GM04504 (cell line): ENCODE measurements at regions not wholly inside any gene's neighbourhood (a gene's known extent, or its start where the extent isn't known, plus 50 kb on each side); places are given as distances from the start of the nearest gene placed in this dataset.
"Not testable (repeated sequence)": the region's sequence is repeated elsewhere in the genome, so short reads cannot be mapped to it uniquely, and the experiment has no call there.

ENCODE experiments used
- DNase-seq: peaks from one replicate; pipeline ENCODE4 v3.0.0-alpha.2; 2012; ENCODE audit warnings: low read depth

DNA sequence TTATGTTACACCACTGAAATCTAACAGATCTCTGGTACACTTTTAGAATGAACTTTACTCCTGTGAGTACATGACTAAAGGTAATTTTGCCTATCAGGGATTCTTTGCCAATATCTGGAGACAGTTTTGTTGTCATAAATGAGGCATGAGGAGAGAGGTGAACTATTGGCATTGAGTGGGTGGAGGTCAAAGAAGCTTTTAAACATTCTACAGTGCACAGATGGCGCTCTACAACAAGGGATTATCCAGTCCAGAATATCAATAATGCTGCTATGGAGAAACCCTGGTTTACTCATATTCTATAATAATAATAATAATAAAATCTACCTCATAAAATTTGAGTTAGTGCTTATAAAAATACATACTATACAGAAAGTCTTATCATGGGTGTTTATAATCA lies 702.3 kb downstream of the SI start:
- DNase-seq, result no peak

GRCh38 chr3:164375538-164375937 lies 702.8 kb downstream of the SI start:
- DNase-seq, result no peak

GRCh38 chr3:164371681-164372080 lies 706.6 kb downstream of the SI start:
- DNase-seq, result no peak

- DNase-seq, result no peak
These were observed 707.3 kb downstream of the SI start for GRCh38 chr3:164370970-164371369.

GRCh38 chr3:164365242-164365641 lies 713.1 kb downstream of the SI start:
- no peak for DNase-seq

DNA sequence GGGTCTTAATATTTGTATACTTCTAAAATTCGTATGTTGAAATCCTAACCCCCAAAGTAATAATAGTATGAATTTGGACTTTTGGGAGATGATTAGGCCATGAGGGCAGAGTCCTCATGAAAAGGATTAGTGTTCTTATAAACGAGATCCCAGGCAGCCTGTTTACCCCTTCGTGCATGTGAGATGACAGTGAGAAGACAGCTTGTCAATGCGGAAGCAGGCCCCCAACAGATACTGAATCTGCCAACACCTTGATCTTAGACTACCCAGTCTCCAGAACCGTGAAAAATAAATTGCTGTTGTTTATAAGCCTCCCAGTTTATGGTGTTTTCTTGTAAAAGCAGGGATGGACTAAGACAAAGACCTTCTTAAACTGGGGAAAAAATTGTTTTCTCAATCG lies 714.2 kb downstream of the SI start:
- DNase-seq, result no peak

GRCh38 chr3:164360738-164361406 lies 717.4 kb downstream of the SI start:
- no peak for DNase-seq

DNA sequence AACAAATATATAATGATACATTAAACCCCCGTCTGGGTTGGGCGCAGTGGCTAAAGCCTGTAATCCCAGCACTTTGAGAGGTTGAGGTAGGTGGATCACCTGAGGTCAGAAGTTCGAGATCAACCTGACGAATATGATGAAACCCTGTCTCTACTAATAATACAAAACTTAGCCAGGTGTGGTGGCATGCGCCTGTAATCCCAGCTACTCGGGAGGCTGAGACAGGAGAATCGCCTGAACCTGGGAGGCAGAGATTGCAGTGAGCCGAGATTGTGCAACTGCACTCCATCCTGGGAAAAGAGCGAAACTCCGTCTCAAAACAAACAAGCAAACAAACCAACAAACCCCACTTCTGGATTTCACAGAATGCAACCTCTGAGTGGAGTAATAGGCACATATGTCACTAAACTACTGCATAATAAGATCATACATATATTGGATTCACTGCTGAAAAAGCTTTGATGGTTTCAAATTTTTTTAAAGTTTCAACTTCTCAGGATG lies 718.2 kb downstream of the SI start:
- DNase-seq, result no peak

GRCh38 chr3:164352991-164353390 lies 725.3 kb downstream of the SI start:
- DNase-seq, result no peak

- peak; percentile 5 for DNase-seq
These were observed 727.2 kb downstream of the SI start for GRCh38 chr3:164351131-164351530.

GRCh38 chr3:164342206-164342605 lies 736.1 kb downstream of the SI start:
- not testable (repeated sequence) for DNase-seq

DNA sequence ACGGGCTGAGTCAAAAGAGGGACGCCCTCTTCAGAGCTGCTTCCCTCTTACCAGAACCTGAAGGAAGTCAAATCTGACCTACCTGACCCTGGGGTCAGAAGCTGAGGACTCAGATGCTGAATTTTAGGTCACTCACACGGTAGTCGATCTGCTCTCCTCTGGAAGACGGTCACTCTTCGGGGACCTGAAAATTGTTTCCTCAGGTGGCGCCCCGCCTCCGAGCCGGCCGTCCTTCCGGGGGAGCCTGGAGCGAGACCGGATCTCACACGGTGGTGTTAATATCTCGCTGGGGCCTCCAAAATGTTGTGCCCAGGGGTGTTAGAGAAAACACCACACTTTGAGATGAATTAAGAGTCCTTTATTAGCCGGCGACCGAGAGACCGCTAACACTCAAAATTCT lies 737.2 kb downstream of the SI start:
- no peak for DNase-seq

DNA sequence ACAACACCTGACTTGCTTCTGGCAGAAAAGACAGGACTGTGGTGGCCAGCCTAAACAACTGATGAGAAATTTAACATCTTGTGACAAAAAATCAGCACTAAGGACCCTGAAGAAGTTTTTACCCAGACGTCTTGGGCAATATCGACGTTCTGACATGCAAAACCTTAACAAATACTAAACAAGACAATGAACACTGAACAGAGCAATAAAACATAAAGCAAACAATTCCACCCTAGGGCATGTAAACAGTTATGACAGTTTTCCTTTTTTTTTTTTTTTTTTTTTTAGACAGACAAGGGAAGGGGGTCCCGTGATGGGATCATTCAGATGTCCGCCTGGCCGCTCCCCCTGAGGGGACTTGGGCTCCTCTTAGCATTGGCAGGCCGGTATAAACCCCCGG lies 738.0 kb downstream of the SI start:
- no peak for DNase-seq

GRCh38 chr3:164332831-164333802 lies 745.2 kb downstream of the SI start:
- no peak for DNase-seq

- no peak for DNase-seq
These were observed 751.6 kb downstream of the SI start for GRCh38 chr3:164326714-164327113.

DNA sequence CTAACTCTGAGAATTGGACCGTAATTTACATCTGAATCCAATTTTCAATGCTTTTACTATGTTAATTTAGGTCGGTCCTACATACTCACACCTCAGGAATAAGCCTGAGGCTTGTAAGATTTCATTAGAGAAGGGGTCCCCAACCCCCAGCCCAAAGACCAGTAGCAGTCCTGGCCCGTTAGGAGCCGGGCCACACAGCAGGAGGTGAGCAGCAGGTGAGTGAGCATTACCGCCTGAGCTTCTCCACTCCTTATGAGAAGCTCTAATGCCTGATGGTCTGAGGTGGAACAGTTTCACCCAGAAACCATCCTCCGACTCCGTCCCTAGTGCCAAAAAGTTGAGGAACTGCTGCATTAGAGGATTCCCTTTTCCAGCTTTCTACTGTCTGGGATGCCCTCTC lies 757.3 kb downstream of the SI start:
- DNase-seq, result no peak

- no peak for DNase-seq
These were observed 772.3 kb downstream of the SI start for GRCh38 chr3:164306042-164306441.

DNA sequence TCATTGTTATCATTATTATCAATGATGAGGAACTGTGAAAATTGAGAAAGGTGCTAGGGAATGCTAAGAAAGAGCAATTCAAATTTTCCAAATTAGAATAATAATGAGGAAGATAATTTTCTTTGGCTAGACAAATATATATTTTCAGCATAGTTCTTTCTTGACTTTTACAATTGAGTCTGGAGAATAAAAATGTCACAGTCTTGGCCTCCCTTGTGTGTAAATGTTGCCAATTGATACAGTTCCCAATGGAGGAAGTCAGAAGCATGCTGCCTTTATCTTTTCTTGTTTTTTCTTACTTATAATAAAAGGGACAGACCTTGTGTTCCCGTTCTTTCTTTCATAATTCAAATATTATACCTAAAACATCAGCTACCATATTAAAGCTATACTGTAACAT lies 774.4 kb downstream of the SI start:
- no peak for DNase-seq

DNA sequence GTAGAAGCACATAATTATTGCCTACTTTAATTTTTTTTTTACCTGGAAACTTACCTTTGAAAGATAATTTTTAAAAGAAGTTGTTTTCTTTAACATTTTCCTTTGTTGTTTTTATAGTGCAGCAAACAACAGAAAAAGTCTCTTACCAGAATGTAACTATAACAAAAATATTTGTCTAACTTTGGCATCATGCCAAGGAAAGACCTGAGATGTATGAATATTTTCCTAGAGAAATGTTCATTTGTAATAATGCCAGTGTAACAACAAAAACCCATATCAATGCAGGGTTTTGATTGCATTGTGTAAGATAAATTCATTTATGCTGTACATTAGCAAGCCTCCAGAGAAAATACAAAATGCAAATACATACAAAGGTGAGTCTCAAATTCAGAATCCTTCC lies 775.7 kb downstream of the SI start:
- no peak for DNase-seq

DNA sequence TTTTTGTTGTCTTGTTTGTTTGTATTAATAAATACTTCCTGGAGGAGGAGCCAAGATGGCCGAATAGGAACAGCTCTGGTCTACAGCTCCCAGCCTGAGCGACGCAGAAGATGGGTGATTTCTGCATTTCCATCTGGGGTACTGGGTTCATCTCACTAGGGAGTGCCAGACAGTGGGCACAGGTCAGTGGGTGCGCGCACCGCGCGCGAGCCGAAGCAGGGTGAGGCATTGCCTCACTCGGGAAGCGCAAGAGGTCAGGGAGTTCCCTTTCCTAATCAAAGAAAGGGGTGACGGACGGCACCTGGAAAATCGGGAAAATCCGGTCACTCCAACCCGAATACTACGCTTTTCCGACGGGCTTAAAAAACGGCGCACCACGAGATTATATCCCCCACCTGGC lies 786.8 kb downstream of the SI start:
- DNase-seq, result not testable (repeated sequence)

DNA sequence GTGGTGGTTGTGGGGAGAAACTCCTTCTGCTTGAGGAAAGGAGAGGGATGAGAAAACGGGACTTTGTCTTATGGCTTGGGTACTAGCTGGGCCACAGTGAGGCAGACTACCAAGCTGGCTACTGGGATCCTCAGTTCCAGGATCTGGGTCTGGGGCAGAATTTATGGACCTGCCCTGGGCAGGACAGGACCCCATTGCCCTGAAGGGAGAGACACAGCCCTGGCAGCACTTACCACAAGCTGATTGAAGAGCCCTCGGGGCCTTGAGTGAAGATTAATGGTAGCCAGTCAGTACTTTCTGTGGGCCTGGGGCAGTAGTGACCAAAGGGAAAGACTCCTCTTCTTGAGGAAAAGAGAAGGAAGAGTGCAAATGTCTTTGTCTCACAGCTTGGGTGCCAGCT lies 799.7 kb downstream of the SI start:
- no peak for DNase-seq

GRCh38 chr3:164267053-164267452 lies 811.2 kb downstream of the SI start:
- no peak for DNase-seq

GRCh38 chr3:164250923-164251322 lies 827.4 kb downstream of the SI start:
- no peak for DNase-seq
